ENCODE measurements at regions not wholly inside any gene's neighbourhood (a gene's known extent, or its start where the extent isn't known, plus 50 kb on each side); places are given as distances from the start of the nearest gene placed in this dataset.

DNA sequence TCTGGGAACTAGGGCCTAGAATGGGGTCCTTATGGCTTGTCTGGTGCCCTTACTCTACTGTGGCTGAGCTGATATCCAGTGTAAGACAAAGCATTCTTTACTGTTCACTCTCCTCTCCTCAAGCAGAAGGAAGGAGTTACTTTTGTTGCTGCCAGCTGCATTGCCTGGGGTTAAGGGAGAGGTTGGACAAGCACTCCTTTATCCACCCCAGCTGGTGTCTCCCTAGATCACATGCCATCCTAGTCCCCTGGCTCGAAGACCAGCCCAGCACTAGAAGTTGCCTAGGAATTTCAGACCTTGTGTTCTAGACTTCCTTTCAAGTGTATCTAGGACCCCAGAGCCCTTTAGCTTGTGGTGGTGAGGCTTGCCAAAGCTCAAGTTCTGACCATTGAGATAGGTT lies 1051.5 kb upstream of the C9orf72 start:
- TF ChIP-seq POLR2AphosphoS5 (IDR thresholded peaks at IDR 0.05) (no peak), EP300 (IDR thresholded peaks at IDR 0.05) (no peak), POLR2A (IDR thresholded peaks at IDR 0.05; ENCODE audit: low read depth) (no peak)
- TF ChIP-seq, protein P1, sequence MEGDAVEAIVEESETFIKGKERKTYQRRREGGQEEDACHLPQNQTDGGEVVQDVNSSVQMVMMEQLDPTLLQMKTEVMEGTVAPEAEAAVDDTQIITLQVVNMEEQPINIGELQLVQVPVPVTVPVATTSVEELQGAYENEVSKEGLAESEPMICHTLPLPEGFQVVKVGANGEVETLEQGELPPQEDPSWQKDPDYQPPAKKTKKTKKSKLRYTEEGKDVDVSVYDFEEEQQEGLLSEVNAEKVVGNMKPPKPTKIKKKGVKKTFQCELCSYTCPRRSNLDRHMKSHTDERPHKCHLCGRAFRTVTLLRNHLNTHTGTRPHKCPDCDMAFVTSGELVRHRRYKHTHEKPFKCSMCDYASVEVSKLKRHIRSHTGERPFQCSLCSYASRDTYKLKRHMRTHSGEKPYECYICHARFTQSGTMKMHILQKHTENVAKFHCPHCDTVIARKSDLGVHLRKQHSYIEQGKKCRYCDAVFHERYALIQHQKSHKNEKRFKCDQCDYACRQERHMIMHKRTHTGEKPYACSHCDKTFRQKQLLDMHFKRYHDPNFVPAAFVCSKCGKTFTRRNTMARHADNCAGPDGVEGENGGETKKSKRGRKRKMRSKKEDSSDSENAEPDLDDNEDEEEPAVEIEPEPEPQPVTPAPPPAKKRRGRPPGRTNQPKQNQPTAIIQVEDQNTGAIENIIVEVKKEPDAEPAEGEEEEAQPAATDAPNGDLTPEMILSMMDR (IDR thresholded peaks at IDR 0.05) = no peak

Data from esophagus muscularis mucosa (tissue), 4 donors.